ENCODE measurements at regions not wholly inside any gene's neighbourhood (a gene's known extent, or its start where the extent isn't known, plus 50 kb on each side); places are given as distances from the start of the nearest gene placed in this dataset.

DNA sequence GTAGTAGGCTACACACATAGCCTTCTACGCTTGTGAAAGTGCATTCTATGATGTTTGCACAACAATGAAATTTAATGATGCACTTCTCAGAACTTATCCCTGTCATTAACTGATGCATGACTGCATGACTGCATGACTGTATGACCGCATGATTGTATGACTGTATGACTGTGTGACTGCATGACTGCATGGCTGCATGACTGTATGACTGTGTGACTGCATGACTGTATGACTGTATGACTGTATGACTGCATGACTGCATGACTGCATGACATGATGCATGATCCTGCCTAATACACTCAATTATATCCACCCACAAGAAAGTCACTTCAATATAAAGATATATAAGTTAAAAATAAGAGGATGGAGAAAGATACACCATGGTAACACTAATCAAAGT lies 365.4 kb upstream of the FSIP2 start:
- Mint-ChIP-seq H3K4me3 (no peak overlapping the region), H3K27ac (no peak overlapping the region), H3K36me3 (no peaks in the 10 kb centered on the region), H3K4me1 (no peaks in the 10 kb centered on the region), H3K9me3 (no peaks in the 10 kb centered on the region), H3K27me3 (ENCODE audit: low read depth) (no peaks in the 10 kb centered on the region)
- no peak for TF ChIP-seq OVOL2 (CRISPR knock-in tag; IDR thresholded peaks at IDR 0.05; ENCODE audit: borderline replicate concordance)
- no peak for TF ChIP-seq RORB (CRISPR knock-in tag; IDR thresholded peaks at IDR 0.05)
- TF ChIP-seq ETV6 (CRISPR knock-in tag; IDR thresholded peaks at IDR 0.05): no peak
- TF ChIP-seq CREM (CRISPR knock-in tag; IDR thresholded peaks at IDR 0.05): no peak
- TF ChIP-seq ATF1 (CRISPR knock-in tag; IDR thresholded peaks at IDR 0.05): no peak
- TF ChIP-seq, protein P1, sequence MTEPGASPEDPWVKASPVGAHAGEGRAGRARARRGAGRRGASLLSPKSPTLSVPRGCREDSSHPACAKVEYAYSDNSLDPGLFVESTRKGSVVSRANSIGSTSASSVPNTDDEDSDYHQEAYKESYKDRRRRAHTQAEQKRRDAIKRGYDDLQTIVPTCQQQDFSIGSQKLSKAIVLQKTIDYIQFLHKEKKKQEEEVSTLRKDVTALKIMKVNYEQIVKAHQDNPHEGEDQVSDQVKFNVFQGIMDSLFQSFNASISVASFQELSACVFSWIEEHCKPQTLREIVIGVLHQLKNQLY (CRISPR knock-in tag; IDR thresholded peaks at IDR 0.05): no peak
- TF ChIP-seq, protein P2, sequence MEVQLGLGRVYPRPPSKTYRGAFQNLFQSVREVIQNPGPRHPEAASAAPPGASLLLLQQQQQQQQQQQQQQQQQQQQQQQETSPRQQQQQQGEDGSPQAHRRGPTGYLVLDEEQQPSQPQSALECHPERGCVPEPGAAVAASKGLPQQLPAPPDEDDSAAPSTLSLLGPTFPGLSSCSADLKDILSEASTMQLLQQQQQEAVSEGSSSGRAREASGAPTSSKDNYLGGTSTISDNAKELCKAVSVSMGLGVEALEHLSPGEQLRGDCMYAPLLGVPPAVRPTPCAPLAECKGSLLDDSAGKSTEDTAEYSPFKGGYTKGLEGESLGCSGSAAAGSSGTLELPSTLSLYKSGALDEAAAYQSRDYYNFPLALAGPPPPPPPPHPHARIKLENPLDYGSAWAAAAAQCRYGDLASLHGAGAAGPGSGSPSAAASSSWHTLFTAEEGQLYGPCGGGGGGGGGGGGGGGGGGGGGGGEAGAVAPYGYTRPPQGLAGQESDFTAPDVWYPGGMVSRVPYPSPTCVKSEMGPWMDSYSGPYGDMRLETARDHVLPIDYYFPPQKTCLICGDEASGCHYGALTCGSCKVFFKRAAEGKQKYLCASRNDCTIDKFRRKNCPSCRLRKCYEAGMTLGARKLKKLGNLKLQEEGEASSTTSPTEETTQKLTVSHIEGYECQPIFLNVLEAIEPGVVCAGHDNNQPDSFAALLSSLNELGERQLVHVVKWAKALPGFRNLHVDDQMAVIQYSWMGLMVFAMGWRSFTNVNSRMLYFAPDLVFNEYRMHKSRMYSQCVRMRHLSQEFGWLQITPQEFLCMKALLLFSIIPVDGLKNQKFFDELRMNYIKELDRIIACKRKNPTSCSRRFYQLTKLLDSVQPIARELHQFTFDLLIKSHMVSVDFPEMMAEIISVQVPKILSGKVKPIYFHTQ (CRISPR knock-in tag; IDR thresholded peaks at IDR 0.05): no peak
- no peak for TF ChIP-seq ZNF423 (CRISPR knock-in tag; IDR thresholded peaks at IDR 0.05)
- ChIA-PET POLR2A (no interaction called here), CTCF (no interaction called here)
- DNase-seq (ENCODE audit: low spot score) (no peak), ATAC-seq (no peak)

DNA sequence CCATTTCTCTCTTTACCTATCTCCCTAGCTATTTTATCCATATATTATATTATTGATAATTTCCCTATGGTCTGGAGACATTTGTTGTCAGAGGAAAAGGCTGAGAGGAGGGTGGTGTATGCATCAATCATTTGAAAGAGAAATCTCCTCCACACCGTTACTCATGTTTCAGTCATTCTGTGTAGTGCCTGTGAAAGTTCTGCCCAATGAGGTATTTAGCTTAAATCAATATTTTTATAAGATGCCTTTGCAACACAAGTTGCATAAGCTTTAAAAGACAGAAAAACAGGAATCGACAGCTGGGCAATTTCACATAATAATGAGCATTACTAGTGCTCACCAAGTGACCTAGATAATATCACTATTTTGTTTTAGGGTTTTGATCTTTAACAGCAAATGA lies 363.7 kb upstream of the FSIP2 start:
- TF ChIP-seq FOXP1 (CRISPR knock-in tag; IDR thresholded peaks at IDR 0.05; ENCODE audit: borderline replicate concordance) (no peak), TEAD1 (CRISPR knock-in tag; IDR thresholded peaks at IDR 0.05) (no peak), FOXJ3 (CRISPR knock-in tag; IDR thresholded peaks at IDR 0.05; ENCODE audit: borderline replicate concordance) (no peak), ETV6 (CRISPR knock-in tag; IDR thresholded peaks at IDR 0.05) (no peak), MXD4 (CRISPR knock-in tag; IDR thresholded peaks at IDR 0.05; ENCODE audit: borderline replicate concordance) (no peak)
- DNase-seq (ENCODE audit: low spot score): no peak
- Mint-ChIP-seq H3K36me3 (no peaks in the 10 kb centered on the region), H3K4me3 (no peak overlapping the region), H3K27ac (no peak overlapping the region), H3K4me1 (no peaks in the 10 kb centered on the region), H3K9me3 (no peaks in the 10 kb centered on the region), H3K27me3 (ENCODE audit: low read depth) (no peaks in the 10 kb centered on the region)
- no peak for ATAC-seq
- CTCF ChIA-PET: no interaction called here
- POLR2A ChIA-PET: no interaction called here

DNA sequence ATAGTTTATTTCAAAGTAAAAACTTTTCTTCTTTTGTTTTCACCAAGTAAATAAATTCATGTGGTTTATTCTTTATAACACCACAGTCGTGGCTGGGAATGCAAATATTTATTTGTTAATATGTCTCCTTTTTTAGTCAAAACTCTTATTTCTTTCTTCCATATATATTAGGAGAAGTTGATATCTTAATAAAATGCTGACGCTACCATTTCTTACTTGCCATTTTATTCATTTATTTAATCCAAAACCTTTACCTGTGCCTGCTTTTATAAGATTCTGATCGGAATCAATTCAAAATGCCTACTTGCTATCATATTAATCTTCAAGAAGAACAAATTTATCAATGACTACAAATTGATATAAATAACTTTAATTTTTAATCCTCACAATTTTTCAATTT lies 362.9 kb upstream of the FSIP2 start:
- H3K27me3 Mint-ChIP-seq (ENCODE audit: low read depth): no peaks in the 10 kb centered on the region
- H3K27ac Mint-ChIP-seq: no peak overlapping the region
- H3K4me3 Mint-ChIP-seq: no peak overlapping the region
- no peaks in the 10 kb centered on the region for H3K36me3 Mint-ChIP-seq
- no peaks in the 10 kb centered on the region for H3K4me1 Mint-ChIP-seq
- POLR2A ChIA-PET: no interaction called here
- DNase-seq (ENCODE audit: low spot score) (no peak), ATAC-seq (no peak)
- no peaks in the 10 kb centered on the region for H3K9me3 Mint-ChIP-seq
- TF ChIP-seq, protein P3, sequence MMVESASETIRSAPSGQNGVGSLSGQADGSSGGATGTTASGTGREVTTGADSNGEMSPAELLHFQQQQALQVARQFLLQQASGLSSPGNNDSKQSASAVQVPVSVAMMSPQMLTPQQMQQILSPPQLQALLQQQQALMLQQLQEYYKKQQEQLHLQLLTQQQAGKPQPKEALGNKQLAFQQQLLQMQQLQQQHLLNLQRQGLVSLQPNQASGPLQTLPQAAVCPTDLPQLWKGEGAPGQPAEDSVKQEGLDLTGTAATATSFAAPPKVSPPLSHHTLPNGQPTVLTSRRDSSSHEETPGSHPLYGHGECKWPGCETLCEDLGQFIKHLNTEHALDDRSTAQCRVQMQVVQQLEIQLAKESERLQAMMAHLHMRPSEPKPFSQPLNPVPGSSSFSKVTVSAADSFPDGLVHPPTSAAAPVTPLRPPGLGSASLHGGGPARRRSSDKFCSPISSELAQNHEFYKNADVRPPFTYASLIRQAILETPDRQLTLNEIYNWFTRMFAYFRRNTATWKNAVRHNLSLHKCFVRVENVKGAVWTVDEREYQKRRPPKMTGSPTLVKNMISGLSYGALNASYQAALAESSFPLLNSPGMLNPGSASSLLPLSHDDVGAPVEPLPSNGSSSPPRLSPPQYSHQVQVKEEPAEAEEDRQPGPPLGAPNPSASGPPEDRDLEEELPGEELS (CRISPR knock-in tag; IDR thresholded peaks at IDR 0.05): no peak
- TF ChIP-seq ZNF396 (CRISPR knock-in tag; IDR thresholded peaks at IDR 0.05; ENCODE audit: borderline replicate concordance): no peak
- CTCF ChIA-PET: no interaction called here

DNA sequence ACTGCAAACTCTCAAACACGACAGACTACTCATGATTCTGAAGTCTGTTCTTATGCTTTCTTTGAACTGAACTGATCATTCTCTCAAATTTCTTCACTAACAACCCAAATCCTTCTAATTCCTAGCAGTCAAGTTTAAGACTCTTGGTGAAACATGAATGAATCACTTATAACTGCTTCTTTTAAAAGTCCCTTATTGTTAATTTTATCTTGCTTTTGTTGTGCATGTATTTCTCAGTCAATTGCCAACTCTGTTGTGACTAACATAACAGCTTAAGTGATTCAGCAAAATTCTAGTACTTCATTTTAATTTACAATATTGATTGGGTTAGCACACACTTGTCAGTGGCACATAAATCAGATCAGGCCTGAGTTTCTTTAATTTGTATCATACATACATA lies 357.0 kb upstream of the FSIP2 start:
- CTCF ChIA-PET: no interaction called here

More for the DNA sequence above, 357.0 kb upstream of the FSIP2 start:
- no peak overlapping the region for H3K27ac Mint-ChIP-seq
- no peaks in the 10 kb centered on the region for H3K36me3 Mint-ChIP-seq
- H3K4me3 Mint-ChIP-seq: no peak overlapping the region
- TF ChIP-seq NFYB (CRISPR knock-in tag; conservative IDR thresholded peaks at IDR 0.05; ENCODE audit: low read depth) (no peak), FOXK1 (CRISPR knock-in tag; IDR thresholded peaks at IDR 0.05) (no peak), NFE2L1 (CRISPR knock-in tag; IDR thresholded peaks at IDR 0.05) (no peak), ESRRA (CRISPR knock-in tag; IDR thresholded peaks at IDR 0.05; ENCODE audit: borderline replicate concordance) (no peak), MXD4 (CRISPR knock-in tag; IDR thresholded peaks at IDR 0.05; ENCODE audit: borderline replicate concordance) (no peak), CREB1 (CRISPR knock-in tag; IDR thresholded peaks at IDR 0.05) (no peak), SOX15 (CRISPR knock-in tag; IDR thresholded peaks at IDR 0.05) (no peak), ELF4 (CRISPR knock-in tag; IDR thresholded peaks at IDR 0.05; ENCODE audit: low read depth) (no peak)
- TF ChIP-seq, protein P4, sequence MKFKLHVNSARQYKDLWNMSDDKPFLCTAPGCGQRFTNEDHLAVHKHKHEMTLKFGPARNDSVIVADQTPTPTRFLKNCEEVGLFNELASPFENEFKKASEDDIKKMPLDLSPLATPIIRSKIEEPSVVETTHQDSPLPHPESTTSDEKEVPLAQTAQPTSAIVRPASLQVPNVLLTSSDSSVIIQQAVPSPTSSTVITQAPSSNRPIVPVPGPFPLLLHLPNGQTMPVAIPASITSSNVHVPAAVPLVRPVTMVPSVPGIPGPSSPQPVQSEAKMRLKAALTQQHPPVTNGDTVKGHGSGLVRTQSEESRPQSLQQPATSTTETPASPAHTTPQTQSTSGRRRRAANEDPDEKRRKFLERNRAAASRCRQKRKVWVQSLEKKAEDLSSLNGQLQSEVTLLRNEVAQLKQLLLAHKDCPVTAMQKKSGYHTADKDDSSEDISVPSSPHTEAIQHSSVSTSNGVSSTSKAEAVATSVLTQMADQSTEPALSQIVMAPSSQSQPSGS (CRISPR knock-in tag; IDR thresholded peaks at IDR 0.05; ENCODE audit: borderline replicate concordance, low read depth): no peak
- TF ChIP-seq, protein P1 (CRISPR knock-in tag; IDR thresholded peaks at IDR 0.05): no peak
- no peak for DNase-seq (ENCODE audit: low spot score)
- no peaks in the 10 kb centered on the region for H3K9me3 Mint-ChIP-seq
- no peaks in the 10 kb centered on the region for H3K27me3 Mint-ChIP-seq (ENCODE audit: low read depth)
- 0 out of 2 replicates have a peak, but pooled peaks cover 3% of the 10 kb centered on the region for H3K4me1 Mint-ChIP-seq
- no peak for ATAC-seq
- POLR2A ChIA-PET: no interaction called here
